IMR-90 (cell line): ENCODE measurements at regions not wholly inside any gene's neighbourhood (a gene's known extent, or its start where the extent isn't known, plus 50 kb on each side); places are given as distances from the start of the nearest gene placed in this dataset.

Experiments used
- ATAC-seq: fragments of 200-7000 bp; cut with Tn5 transposase; 2 replicates; pipeline ENCODE4 v1.9.1; 2020; ENCODE audit warnings: low read depth, mild to moderate bottlenecking, moderate library complexity
- BruUV-seq: library from RNA; stranded (reverse); fragments of 400-500 nt; replicated peaks from 2 replicates; lab custom pipeline; 2021; lab: Mats Ljungman, UMichigan
- CTCF ChIA-PET: fragments of 300-600 bp; formaldehyde crosslinking; extraction: SDS; loops from one replicate; lab custom pipeline; 2021; ENCODE audit warnings: antibody characterized with exemption; lab: Yijun Ruan, JAX
- POLR2A ChIA-PET: fragments of 300-600 bp; sonication (Branson Sonifier 250); formaldehyde crosslinking; loops from one replicate; lab custom pipeline; 2022; ENCODE audit warnings: antibody characterized with exemption; ENCODE audit not compliant: unreplicated experiment; lab: Charles Lee
- DNase-seq: peaks from one replicate; pipeline ENCODE4 v3.0.0; 2013
- H2AFZ ChIP-seq: replicated peaks from 2 replicates; pipeline ENCODE3; 2013; ENCODE audit warnings: low read length, mild to moderate bottlenecking; ENCODE audit not compliant: poor library complexity
- H2AK5ac ChIP-seq: 2 replicates; pipeline ENCODE4 v1.6.1; 2013; ENCODE audit warnings: low read depth, low read length, inconsistent platforms
- H2AK9ac ChIP-seq: replicated peaks from 2 replicates; pipeline ENCODE3; 2013; ENCODE audit warnings: mild to moderate bottlenecking, low read depth, low read length, moderate library complexity; ENCODE audit not compliant: poor library complexity
- H2BK120ac ChIP-seq: 2 replicates; pipeline ENCODE4 v1.6.1; 2013; ENCODE audit warnings: low read depth, low read length, inconsistent platforms
- H2BK15ac ChIP-seq: 3 replicates; pipeline ENCODE4 v1.6.1; 2013; ENCODE audit warnings: low read depth, low read length, inconsistent platforms
- H2BK20ac ChIP-seq: 2 replicates; pipeline ENCODE4 v1.6.1; 2013; ENCODE audit warnings: low read depth, mild to moderate bottlenecking, inconsistent platforms, low read length, moderate library complexity
- H2BK5ac ChIP-seq: 2 replicates; pipeline ENCODE4 v1.6.1; 2013; ENCODE audit warnings: mild to moderate bottlenecking, low read depth, low read length, inconsistent platforms; ENCODE audit not compliant: poor library complexity, severe bottlenecking
- H3K14ac ChIP-seq: replicated peaks from 2 replicates; pipeline ENCODE4 v1.6.1; 2013; ENCODE audit warnings: low read depth, low read length, inconsistent platforms
- H3K18ac ChIP-seq: 2 replicates; pipeline ENCODE4 v1.6.1; 2013; ENCODE audit warnings: low read depth, low read length, control low read depth
- H3K23ac ChIP-seq: 2 replicates; pipeline ENCODE4 v1.6.1; 2013; ENCODE audit warnings: low read depth, low read length, inconsistent platforms
- H3K27ac ChIP-seq: 2 replicates; pipeline ENCODE4 v1.5.1; 2013; ENCODE audit warnings: mild to moderate bottlenecking, control low read depth, low read length; ENCODE audit not compliant: insufficient read depth
- H3K27me3 ChIP-seq: 2 replicates; pipeline ENCODE4 v1.6.1; 2013; ENCODE audit warnings: low read length; ENCODE audit not compliant: control insufficient read depth, insufficient read depth
- H3K36me3 ChIP-seq: 2 replicates; pipeline ENCODE4 v1.6.1; 2013; ENCODE audit warnings: low read length, mixed read lengths; ENCODE audit not compliant: control insufficient read depth, insufficient read depth
- H3K4ac ChIP-seq: 2 replicates; pipeline ENCODE4 v1.6.1; 2013; ENCODE audit warnings: low read depth, low read length, inconsistent platforms
- H3K4me1 ChIP-seq: 2 replicates; pipeline ENCODE4 v1.6.1; 2013; ENCODE audit warnings: low read length, mixed read lengths; ENCODE audit not compliant: control insufficient read depth, insufficient read depth
- H3K4me2 ChIP-seq: 2 replicates; pipeline ENCODE4 v1.6.1; 2013; ENCODE audit warnings: low read depth, mild to moderate bottlenecking, control low read depth, low read length, moderate library complexity
- H3K4me3 ChIP-seq: 2 replicates; pipeline ENCODE4 v1.5.1; 2013; ENCODE audit warnings: low read depth, mild to moderate bottlenecking, control low read depth, low read length, moderate library complexity; ENCODE audit not compliant: insufficient read depth
- H3K56ac ChIP-seq: 2 replicates; pipeline ENCODE4 v1.6.1; 2013; ENCODE audit warnings: low read length, inconsistent platforms; ENCODE audit not compliant: insufficient read depth; ENCODE audit errors: extremely low read depth
- H3K79me1 ChIP-seq, 2 experiments: 2 replicates each; pipeline ENCODE4 v1.6.1; 2013; ENCODE audit warnings: low read length in 2 of 2, inconsistent platforms in 1 of 2, low read depth in 1 of 2
- H3K9ac ChIP-seq: 2 replicates; pipeline ENCODE4 v1.6.1; 2013; ENCODE audit warnings: low read depth, low read length, control low read depth
- H3K9me1 ChIP-seq: 2 replicates; pipeline ENCODE4 v1.6.1; 2013; ENCODE audit warnings: low read length, inconsistent platforms; ENCODE audit not compliant: insufficient read depth
- H3K9me3 ChIP-seq: 2 replicates; pipeline ENCODE4 v1.6.1; 2013; ENCODE audit warnings: low read length; ENCODE audit not compliant: control insufficient read depth, insufficient read depth
- H4K20me1 ChIP-seq: 2 replicates; pipeline ENCODE4 v1.6.1; 2013; ENCODE audit warnings: low read length, inconsistent platforms; ENCODE audit not compliant: insufficient read depth
- H4K5ac ChIP-seq: 2 replicates; pipeline ENCODE4 v1.6.1; 2013; ENCODE audit warnings: mild to moderate bottlenecking, low read depth, low read length, control low read depth
- H4K8ac ChIP-seq, 2 experiments: 2 replicates each; pipeline ENCODE4 v1.6.1; 2013; ENCODE audit warnings: low read depth in 2 of 2, low read length in 2 of 2, control low read depth in 1 of 2, inconsistent platforms in 1 of 2
- H4K91ac ChIP-seq: 2 replicates; pipeline ENCODE4 v1.6.1; 2013; ENCODE audit warnings: low read depth, low read length, inconsistent platforms; ENCODE audit not compliant: insufficient read depth
- BHLHE40 ChIP-seq: fragments of 150-350 bp; IDR thresholded peaks from 2 replicates; pipeline ENCODE4 v1.6.1; 2016; ENCODE audit warnings: mild to moderate bottlenecking, low read depth, low read length
- CEBPB ChIP-seq: IDR thresholded peaks from 2 replicates; pipeline ENCODE4 v1.6.1; 2012; ENCODE audit warnings: low read depth, low read length, improper control_type of control experiment
- CHD1 ChIP-seq: IDR thresholded peaks from 2 replicates; pipeline ENCODE4 v1.6.1; 2012; ENCODE audit warnings: low read depth, low read length, improper control_type of control experiment
- FOS ChIP-seq: fragments of 150-350 bp; IDR thresholded peaks from 2 replicates; pipeline ENCODE4 v1.6.1; 2016; ENCODE audit warnings: low read depth, low read length
- MAFK ChIP-seq: IDR thresholded peaks from 2 replicates; pipeline ENCODE4 v1.6.1; 2012; ENCODE audit warnings: low read depth, low read length, improper control_type of control experiment
- MXI1 ChIP-seq: IDR thresholded peaks from 2 replicates; pipeline ENCODE4 v1.6.1; 2012; ENCODE audit warnings: low read depth, mild to moderate bottlenecking, low read length, moderate library complexity, borderline replicate concordance
- NFE2L2 ChIP-seq: fragments of 150-350 bp; IDR thresholded peaks from 2 replicates; pipeline ENCODE4 v1.6.1; 2016; ENCODE audit warnings: low read depth, mild to moderate bottlenecking, low read length
- RAD21 ChIP-seq: IDR thresholded peaks from 2 replicates; pipeline ENCODE4 v1.6.1; 2012; ENCODE audit warnings: low read length, improper control_type of control experiment
- RFX5 ChIP-seq: IDR thresholded peaks from 2 replicates; pipeline ENCODE4 v1.8.0; 2012; ENCODE audit warnings: low read depth, mild to moderate bottlenecking, low read length, moderate library complexity
- SMC3 ChIP-seq: fragments of 150-350 bp; IDR thresholded peaks from 2 replicates; pipeline ENCODE4 v1.6.1; 2016; ENCODE audit warnings: low read depth, mild to moderate bottlenecking, antibody characterized with exemption, low read length, moderate library complexity
- WGBS, 2 experiments: methylation state at CpG; one replicate each; pipeline versions ENCODE4 v1.1.5 to v1.1.7; 2013; ENCODE audit warnings: missing lambda C conversion rate in 2 of 2; ENCODE audit not compliant: insufficient read length in 1 of 2; ENCODE audit errors: extremely low coverage in 2 of 2; 5-methylcytosine and 5-hydroxymethylcytosine counted together
- dilution Hi-C: fragments of 300-500 bp; cut with HindIII; formaldehyde crosslinking; loops from one replicate; pipeline ENCODE4 v1.14.3; 2018; ENCODE audit warnings: low sequenced_read_pairs; ENCODE audit not compliant: unreplicated experiment
- in situ Hi-C: fragments of 300-500 bp; cut with MboI; formaldehyde crosslinking; loops from 3 replicates; pipeline ENCODE4 v1.14.3; 2019; ENCODE audit warnings: low sequenced_read_pairs, inconsistent platforms, mixed read lengths
- intact Hi-C: fragments of 100-400 bp; cut with micrococcal nuclease; formaldehyde crosslinking; loops from 2 replicates; pipeline ENCODE4 v1.10.0; 2022

DNA sequence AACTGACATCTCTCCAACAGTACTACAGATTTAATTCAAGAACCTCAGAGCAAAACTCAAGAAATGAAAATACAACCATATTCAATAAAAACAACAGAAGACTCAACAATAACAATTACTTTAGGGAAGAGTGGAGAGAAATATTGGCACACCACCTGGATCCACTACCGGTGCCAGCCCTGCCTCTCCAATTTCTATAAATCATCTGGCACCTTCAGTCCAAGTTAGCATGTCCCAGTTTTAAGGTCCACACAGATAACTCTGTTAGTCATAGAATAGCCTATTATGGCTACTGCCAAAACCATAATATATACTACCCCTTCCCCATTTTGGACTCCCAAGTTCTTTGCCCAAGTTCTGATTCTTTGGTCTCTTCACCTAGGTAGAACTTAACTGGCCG is 69.9 kb upstream of the PSMA6 start:
- no peak overlapping the region for H4K8ac ChIP-seq
- H3K9ac ChIP-seq: no peak overlapping the region
- dilution Hi-C loops (no loop called here), in situ Hi-C loops (no loop called here), intact Hi-C loops (no loop called here)
- no peaks in the 10 kb centered on the region for H3K9me3 ChIP-seq
- H3K18ac ChIP-seq: no peak overlapping the region
- no peaks in the 10 kb centered on the region for H4K20me1 ChIP-seq
- H2AFZ ChIP-seq: no peak overlapping the region
- H2BK5ac ChIP-seq: no peak overlapping the region
- TF ChIP-seq BHLHE40 (no peak), CHD1 (no peak), FOS (no peak), SMC3 (no peak), RAD21 (no peak), NFE2L2 (no peak), RFX5 (no peak), MAFK (no peak), CEBPB (no peak), MXI1 (no peak)
- no peak overlapping the region for H3K23ac ChIP-seq
- H2AK5ac ChIP-seq: no peak overlapping the region
- H4K5ac ChIP-seq: no peak overlapping the region
- DNase-seq (no peak), ATAC-seq (no peak)
- ChIA-PET POLR2A (no interaction called here), CTCF (no interaction called here)
- H2BK20ac ChIP-seq: no peak overlapping the region
- no peak overlapping the region for H2BK120ac ChIP-seq
- H3K27ac ChIP-seq: no peak overlapping the region
- no peak overlapping the region for H2BK15ac ChIP-seq
- BruUV-seq: no TSS peak
- no peak overlapping the region for H3K4me3 ChIP-seq
- H3K56ac ChIP-seq: no peak overlapping the region
- H3K79me1 ChIP-seq: peaks cover 0 to 7% of the 10 kb centered on the region in 2 experiments; a peak in 1 of 4 replicates
- no peak overlapping the region for H4K91ac ChIP-seq
- no peak overlapping the region for H3K4ac ChIP-seq
- no peaks in the 10 kb centered on the region for H3K36me3 ChIP-seq
- H3K4me1 ChIP-seq: no peaks in the 10 kb centered on the region
- H2AK9ac ChIP-seq: no peak overlapping the region
- peaks cover 5% of the 10 kb centered on the region; the same call in 1 of the 2 replicates for H3K9me1 ChIP-seq
- H3K27me3 ChIP-seq: no peaks in the 10 kb centered on the region
- H3K4me2 ChIP-seq: no peak overlapping the region
- no CpG with 5 or more reads among the region's 2 CpGs for WGBS, 2 experiments
- H3K14ac ChIP-seq: no peak overlapping the region
